NCI-H82 treated with DMSO at 0.1 percent for 48 hours (cell line): ENCODE measurements at regions not wholly inside any gene's neighbourhood (a gene's known extent, or its start where the extent isn't known, plus 50 kb on each side); places are given as distances from the start of the nearest gene placed in this dataset.

ENCODE experiments used
- DNase-seq: peaks from one replicate; lab custom pipeline; 2025; ENCODE audit not compliant: unreplicated experiment; lab: John Stamatoyannopoulos, UW

DNA sequence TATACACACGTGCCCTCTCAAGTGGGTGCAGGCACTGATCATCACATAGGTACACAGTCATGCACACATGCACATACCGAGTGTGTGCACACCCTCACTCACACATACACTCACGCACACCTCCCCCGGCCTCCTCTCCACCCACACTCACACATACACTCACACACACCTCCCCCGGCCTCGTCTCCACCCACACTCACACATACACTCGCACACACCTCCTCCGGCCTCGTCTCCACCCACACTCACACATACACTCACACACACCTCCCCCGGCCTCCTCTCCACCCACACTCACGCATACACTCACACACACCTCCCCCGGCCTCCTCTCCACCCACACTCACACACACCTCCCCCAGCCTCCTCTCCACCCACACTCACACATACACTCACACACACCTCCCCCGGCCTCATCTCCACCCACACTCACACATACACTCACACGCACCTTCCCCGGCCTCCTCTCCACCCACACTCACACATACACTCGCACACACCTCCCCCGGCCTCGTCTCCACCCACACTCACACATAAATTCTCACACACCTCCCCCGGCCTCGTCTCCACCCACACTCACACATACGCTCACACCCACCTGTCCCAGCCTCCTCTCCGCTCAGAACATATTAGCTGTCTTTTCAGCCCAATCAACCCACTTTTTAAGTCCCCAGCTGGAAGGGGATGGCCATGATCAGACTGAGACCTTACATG, 105.2 kb upstream of the VSTM2B start:
- no peak for DNase-seq

- no peak for DNase-seq
These were observed 104.6 kb upstream of the VSTM2B start for GRCh38 chr19:29421196-29421545.

GRCh38 chr19:29422047-29422446, 103.7 kb upstream of the VSTM2B start:
- DNase-seq = no peak

DNA sequence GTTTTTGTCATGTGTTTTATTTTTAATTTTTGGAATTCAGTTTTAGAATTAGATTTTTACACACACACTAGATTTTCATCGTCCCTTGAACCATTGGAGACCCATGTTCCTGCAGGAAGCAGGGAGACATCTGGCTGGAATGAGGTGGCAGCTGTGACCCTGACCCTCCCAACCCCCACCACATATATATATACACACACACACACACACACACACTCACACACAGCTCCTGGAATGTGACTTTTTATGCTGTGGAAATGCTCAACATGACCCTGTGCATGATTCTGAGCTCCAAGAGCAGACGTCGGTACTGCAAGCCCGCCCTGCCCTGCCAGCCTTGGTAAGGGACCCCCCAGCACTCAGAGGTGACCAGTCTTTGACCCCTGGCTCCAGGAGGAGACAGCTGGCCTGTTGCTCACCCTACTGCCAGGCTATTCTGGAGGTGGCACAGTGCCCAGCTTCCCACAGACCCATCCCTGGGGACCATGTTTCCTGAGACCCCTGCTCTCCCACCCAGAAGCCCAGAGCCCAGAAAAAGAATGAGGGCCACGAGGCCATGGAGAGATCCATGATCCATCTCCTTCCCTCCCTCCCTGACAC, 103.2 kb upstream of the VSTM2B start:
- no peak for DNase-seq

GRCh38 chr19:29428071-29428470, 97.7 kb upstream of the VSTM2B start:
- no peak for DNase-seq

GRCh38 chr19:29429021-29429420, 96.8 kb upstream of the VSTM2B start:
- DNase-seq = no peak

GRCh38 chr19:29429581-29429980, 96.2 kb upstream of the VSTM2B start:
- no peak for DNase-seq

DNA sequence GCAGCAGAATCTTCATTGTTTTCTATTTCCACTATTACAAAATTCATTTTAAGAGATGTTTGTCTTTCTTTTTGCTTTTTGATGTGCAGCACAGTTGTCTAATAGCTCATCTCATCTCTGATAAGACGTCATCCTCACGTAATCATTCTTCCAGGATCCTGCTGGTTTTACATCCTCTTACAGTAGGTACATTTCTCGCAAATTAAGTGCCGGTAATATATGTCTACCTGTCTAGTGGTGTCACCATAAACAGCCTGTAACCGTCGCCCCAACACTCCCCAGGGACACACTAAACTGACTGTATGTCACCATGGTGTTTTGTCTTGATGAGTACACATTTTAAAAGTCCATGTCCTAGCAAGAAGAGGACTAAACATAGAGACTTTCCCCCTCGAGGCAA, 94.5 kb upstream of the VSTM2B start:
- DNase-seq = no peak

DNA sequence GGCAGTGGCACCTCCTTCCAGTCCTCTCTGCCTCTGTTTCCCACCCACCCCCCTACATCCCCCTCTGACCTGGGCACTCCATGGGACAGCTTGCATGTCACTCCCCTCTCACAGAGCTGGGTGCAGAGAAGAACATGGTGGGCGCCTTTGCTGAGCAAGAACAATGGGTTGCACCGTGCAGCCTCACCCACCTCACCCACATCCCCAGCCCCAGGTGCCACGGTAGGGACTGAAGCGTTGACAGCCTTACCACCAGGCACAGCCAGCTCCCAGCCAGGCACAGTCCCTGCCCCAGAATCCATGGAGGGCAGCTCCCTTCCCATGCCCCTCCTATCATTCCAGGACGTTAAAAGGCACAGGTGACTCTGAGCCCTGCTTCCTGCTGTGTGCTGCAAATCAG, 93.1 kb upstream of the VSTM2B start:
- no peak for DNase-seq

- DNase-seq = no peak
These were observed 89.1 kb upstream of the VSTM2B start for GRCh38 chr19:29436591-29437103.

GRCh38 chr19:29439021-29439420, 86.8 kb upstream of the VSTM2B start:
- no peak for DNase-seq

- DNase-seq = no peak
These were observed 85.9 kb upstream of the VSTM2B start for GRCh38 chr19:29439688-29440550.

DNA sequence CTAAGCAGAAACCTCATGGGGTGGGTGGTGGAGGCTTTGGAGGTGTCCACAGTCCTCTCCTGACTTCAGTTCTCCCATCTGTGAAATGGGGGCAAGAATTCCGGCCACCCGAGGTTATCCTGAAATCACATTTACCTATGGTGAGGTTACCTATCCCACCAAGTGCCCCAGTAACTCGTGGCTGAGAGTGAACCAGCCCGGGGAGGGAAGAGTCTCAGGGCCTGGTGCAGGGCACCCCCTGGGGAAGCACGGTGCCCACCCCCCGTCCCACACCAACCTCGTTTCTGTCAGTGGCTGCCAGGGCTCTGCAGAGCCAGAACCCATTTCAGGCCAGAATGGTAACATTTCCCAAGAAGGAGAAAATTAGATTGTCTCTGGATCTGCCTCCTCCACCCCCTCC, 83.7 kb upstream of the VSTM2B start:
- DNase-seq = no peak

GRCh38 chr19:29442910-29443309, 82.9 kb upstream of the VSTM2B start:
- no peak for DNase-seq

GRCh38 chr19:29445246-29445645, 80.5 kb upstream of the VSTM2B start:
- DNase-seq = no peak

DNA sequence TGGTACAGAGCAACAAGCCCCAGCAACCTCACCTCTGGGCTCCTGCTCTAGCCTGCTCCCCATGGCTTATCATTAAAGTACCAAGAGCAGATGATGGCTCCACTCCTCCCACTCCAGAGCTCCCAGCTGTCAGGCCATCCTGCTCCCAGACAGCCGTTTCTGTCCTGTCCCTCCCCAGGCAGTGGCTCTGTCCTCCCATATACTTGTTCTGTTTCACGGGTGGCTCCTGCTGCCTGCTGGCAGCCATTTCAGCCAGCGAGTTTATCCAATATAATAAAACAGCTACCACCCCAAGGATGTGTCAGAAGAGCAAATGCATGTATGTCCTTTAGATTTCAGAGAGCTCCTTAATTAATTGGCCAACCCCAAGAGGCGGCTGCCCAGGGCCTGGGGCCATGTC, 79.4 kb upstream of the VSTM2B start:
- DNase-seq = no peak

DNA sequence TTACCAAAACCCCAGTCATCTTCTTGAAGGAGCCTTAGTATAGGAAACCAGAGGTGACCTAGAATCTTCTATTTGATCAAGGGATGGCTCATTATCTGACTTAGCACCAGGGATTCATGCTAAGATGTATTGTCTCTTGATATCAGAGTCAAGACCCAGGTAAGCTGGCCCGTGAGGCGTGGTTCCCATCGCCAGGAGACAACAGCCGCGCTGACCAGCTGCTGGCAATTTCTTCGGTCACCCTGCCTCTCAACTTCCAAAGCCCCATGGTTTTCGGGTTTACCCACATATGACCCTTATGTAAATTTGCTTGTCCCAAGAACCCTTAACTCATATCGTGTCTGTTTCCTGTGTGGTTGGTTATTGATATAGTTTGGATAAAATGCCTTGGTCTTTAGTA, 77.7 kb upstream of the VSTM2B start:
- DNase-seq = no peak

DNA sequence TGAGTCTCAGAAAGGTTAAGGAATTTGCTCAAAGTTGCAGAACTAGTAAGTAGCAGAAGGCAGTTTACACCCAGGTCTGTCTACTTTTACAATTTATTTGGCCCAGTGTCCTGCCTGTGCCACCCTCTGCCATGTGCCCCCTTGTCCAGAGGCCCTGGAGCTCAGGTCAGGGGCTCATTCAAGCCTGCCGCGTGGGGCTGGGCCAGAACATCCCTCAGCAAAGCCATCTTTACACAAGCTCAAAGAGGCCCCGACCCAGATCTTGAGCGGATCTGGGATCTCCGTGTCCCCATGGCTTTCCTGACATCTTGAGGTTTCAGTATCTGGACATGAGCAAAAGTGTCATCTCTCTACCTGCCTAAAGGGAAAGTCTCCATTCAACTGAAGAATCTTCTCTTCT, 76.4 kb upstream of the VSTM2B start:
- no peak for DNase-seq

DNA sequence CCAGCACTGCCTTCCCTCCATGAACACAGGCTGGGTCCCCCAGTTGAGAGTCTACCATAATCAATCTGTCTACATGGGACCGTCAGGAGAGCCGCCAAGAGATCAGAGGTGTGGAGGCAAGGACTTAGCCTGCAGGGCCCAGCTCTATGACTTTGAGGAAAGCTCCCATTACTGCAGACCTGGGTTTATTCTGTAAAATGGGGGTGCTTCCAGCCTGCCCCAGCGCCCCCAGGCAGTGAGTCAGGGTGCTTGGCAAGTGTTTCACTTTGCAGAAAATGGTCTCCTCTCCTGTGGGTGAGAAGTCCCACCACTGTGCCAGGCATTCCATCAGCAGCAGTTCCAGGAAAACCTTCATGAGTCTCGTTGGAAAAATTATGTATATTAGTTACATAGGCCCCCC, 75.5 kb upstream of the VSTM2B start:
- no peak for DNase-seq

DNA sequence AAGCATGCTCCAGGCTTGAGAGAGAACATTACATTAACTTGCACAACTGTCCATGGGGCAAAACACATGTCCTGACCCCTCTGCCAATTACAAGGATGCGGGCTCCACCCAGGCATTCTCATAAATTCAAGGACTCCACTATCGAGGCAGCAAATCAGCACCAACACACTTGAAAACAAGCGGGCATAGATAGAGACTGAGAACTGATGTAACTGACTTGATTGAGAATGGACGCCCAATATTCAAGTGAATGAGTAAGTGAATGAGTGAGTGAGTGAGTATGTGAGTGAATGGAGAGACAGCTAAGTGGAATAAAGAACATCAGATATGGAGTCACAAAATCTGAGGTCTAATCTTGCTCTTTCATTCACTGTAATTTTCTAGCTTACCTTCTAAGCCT, 75.0 kb upstream of the VSTM2B start:
- no peak for DNase-seq

DNA sequence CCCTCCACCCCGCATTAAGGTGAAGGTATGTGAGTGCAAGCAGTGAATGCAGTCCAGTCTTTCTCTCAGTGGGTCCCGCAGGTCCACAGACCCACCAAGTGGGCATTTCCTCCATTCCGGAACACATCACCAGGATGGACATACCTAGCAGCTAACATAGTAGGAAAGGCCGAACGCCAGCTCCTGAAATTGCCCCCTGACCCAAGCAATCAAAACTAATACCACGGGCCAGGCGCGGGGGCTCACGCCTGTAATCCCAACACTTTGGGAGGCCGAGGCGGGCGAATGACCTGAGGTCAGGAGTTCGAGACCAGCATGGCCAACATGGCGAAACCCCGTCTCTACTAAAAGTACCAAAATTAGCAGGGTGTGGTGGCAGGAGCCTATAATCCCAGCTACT, 71.7 kb upstream of the VSTM2B start:
- no peak for DNase-seq

GRCh38 chr19:29457413-29457812, 68.4 kb upstream of the VSTM2B start:
- no peak for DNase-seq
